ENCODE measurements at regions not wholly inside any gene's neighbourhood (a gene's known extent, or its start where the extent isn't known, plus 50 kb on each side); places are given as distances from the start of the nearest gene placed in this dataset.

- ChIA-PET POLR2A (no interaction called here), CTCF (interaction anchor here (1.2 kb wide), 1 partner anchor 21 kb away, joined by 3 read pairs; no protein-coding TSS in a partner anchor)
- no peak for DNase-seq (ENCODE audit: extremely low spot score)
- TF ChIP-seq CTCF (IDR thresholded peaks at IDR 0.05; ENCODE audit: control extremely low read depth, extremely low read depth, low read depth, missing control alignments) = no peak
Observed at GRCh38 chr4:175418516-175418915, 393.5 kb downstream of the GPM6A start.

GRCh38 chr4:175419236-175419718 is 392.8 kb downstream of the GPM6A start:
- TF ChIP-seq CTCF (IDR thresholded peaks at IDR 0.05; ENCODE audit: control extremely low read depth, extremely low read depth, low read depth, missing control alignments) = no peak
- ChIA-PET POLR2A (no interaction called here), CTCF (interaction anchor here (1.5 kb wide), 1 partner anchor 10 kb away, joined by 4 read pairs; no protein-coding TSS in a partner anchor)
- no peak for DNase-seq (ENCODE audit: extremely low spot score)

- TF ChIP-seq CTCF (IDR thresholded peaks at IDR 0.05; ENCODE audit: control extremely low read depth, extremely low read depth, low read depth, missing control alignments) = no peak
- POLR2A ChIA-PET = no interaction called here
- CTCF ChIA-PET = interaction anchor here (1.2 kb wide), 1 partner anchor 9 kb away, joined by 3 read pairs; no protein-coding TSS in a partner anchor
- DNase-seq (ENCODE audit: extremely low spot score) = no peak
Observed at GRCh38 chr4:175421506-175421905, 390.6 kb downstream of the GPM6A start.

- POLR2A ChIA-PET = no interaction called here
- DNase-seq (ENCODE audit: extremely low spot score) = no peak
- TF ChIP-seq CTCF (IDR thresholded peaks at IDR 0.05; ENCODE audit: control extremely low read depth, extremely low read depth, low read depth, missing control alignments) = no peak
- CTCF ChIA-PET = no interaction called here
Observed at GRCh38 chr4:175422331-175422730, 389.7 kb downstream of the GPM6A start.

- no peak for DNase-seq (ENCODE audit: extremely low spot score)
- CTCF ChIA-PET = interaction anchor here (1.9 kb wide), 1 partner anchor 14 kb away, joined by 6 read pairs; no protein-coding TSS in a partner anchor
- POLR2A ChIA-PET = no interaction called here
- TF ChIP-seq CTCF (IDR thresholded peaks at IDR 0.05; ENCODE audit: control extremely low read depth, extremely low read depth, low read depth, missing control alignments) = no peak
Observed at GRCh38 chr4:175424111-175424510, 388.0 kb downstream of the GPM6A start.

- no peak for DNase-seq (ENCODE audit: extremely low spot score)
- ChIA-PET CTCF (interaction anchor here (1.5 to 2.7 kb wide), 2 partner anchors 12 to 14 kb away, joined by 3 to 7 read pairs; no protein-coding TSS in a partner anchor), POLR2A (no interaction called here)
- TF ChIP-seq CTCF (IDR thresholded peaks at IDR 0.05; ENCODE audit: control extremely low read depth, extremely low read depth, low read depth, missing control alignments) = no peak
Observed at GRCh38 chr4:175427751-175428150, 384.3 kb downstream of the GPM6A start.

All from GM10248 (cell line).